ENCODE measurements at regions not wholly inside any gene's neighbourhood (a gene's known extent, or its start where the extent isn't known, plus 50 kb on each side); places are given as distances from the start of the nearest gene placed in this dataset.

DNA sequence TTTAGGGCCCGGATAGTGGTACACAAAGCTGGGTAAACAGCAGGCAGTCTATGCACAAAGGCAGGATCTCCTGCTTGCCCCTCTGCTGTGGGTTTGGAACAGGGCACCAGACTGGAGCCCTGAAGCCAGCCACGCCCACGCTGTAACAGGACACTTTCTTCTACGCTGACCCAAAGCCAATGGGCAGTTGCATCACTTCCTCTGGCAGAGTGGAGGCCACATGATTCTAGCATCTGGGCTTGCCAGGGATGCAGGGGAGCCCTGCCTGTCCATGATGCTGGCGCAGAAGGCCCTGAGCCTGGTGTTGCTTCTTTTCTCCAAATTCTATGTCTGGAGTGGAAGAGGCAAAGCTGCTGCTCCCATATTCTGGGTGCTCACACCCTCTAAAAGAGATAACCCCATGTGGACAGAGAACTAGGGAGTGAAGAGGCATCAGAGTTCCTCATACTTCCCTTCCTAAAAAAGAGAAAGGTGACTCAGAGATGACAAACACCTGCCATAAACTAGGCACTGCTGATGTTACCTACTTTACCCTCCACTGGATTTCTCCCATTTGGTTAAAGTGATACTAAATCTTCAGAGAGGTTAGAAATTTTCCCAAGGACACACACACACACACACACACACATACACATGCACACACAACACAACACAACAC is 260.3 kb upstream of the KLF4 start:
- H4K20me1 ChIP-seq (ENCODE audit: insufficient read depth, low read length), result no peaks in the 10 kb centered on the region
- H3K9me3 Mint-ChIP-seq (ENCODE audit: unreplicated experiment), result no peaks in the 10 kb centered on the region
- TF ChIP-seq, protein P1, sequence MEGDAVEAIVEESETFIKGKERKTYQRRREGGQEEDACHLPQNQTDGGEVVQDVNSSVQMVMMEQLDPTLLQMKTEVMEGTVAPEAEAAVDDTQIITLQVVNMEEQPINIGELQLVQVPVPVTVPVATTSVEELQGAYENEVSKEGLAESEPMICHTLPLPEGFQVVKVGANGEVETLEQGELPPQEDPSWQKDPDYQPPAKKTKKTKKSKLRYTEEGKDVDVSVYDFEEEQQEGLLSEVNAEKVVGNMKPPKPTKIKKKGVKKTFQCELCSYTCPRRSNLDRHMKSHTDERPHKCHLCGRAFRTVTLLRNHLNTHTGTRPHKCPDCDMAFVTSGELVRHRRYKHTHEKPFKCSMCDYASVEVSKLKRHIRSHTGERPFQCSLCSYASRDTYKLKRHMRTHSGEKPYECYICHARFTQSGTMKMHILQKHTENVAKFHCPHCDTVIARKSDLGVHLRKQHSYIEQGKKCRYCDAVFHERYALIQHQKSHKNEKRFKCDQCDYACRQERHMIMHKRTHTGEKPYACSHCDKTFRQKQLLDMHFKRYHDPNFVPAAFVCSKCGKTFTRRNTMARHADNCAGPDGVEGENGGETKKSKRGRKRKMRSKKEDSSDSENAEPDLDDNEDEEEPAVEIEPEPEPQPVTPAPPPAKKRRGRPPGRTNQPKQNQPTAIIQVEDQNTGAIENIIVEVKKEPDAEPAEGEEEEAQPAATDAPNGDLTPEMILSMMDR (IDR thresholded peaks at IDR 0.05; ENCODE audit: insufficient read depth, low read depth, low read length), result no peak
- no peak for TF ChIP-seq EZH2 (IDR thresholded peaks at IDR 0.05; ENCODE audit: insufficient read depth, low read length)
- H3K4me2 ChIP-seq (ENCODE audit: low read length), result peak overlapping the region; percentile 71
- peak overlapping the region; percentile 76 for H3K27ac ChIP-seq (ENCODE audit: low read depth, low read length)
- H3K4me3 Mint-ChIP-seq (ENCODE audit: unreplicated experiment), result no peak overlapping the region
- H3K4me1 ChIP-seq (ENCODE audit: insufficient read depth, low read length), result peaks cover 29% of the 10 kb centered on the region
- DNase-seq (ENCODE audit: low read depth) (peak; percentile 93), FAIRE-seq (peak; percentile 75)
- peak overlapping the region; percentile 87 for H3K27ac Mint-ChIP-seq (ENCODE audit: unreplicated experiment)
- H3K9ac ChIP-seq (ENCODE audit: low read length), result peak overlapping the region; percentile 59
- H3K27me3 ChIP-seq (ENCODE audit: insufficient read depth, low read length), result no peaks in the 10 kb centered on the region
- no peaks in the 10 kb centered on the region for H3K79me2 ChIP-seq (ENCODE audit: insufficient read depth, low read length)
- peak overlapping the region; percentile 16 for H2AFZ ChIP-seq (ENCODE audit: low read depth, low read length)
- no peaks in the 10 kb centered on the region for H3K36me3 ChIP-seq (ENCODE audit: insufficient read depth, low read length)
- peaks cover 30% of the 10 kb centered on the region for H3K4me1 Mint-ChIP-seq (ENCODE audit: low read depth, unreplicated experiment)
- peaks cover 2% of the 10 kb centered on the region for H3K27me3 Mint-ChIP-seq (ENCODE audit: low read depth, unreplicated experiment)
- no peaks in the 10 kb centered on the region for H3K36me3 Mint-ChIP-seq (ENCODE audit: low read depth, unreplicated experiment)
- no peak overlapping the region for H3K4me3 ChIP-seq (ENCODE audit: insufficient read depth, low read depth, low read length)
- H3K9me3 ChIP-seq (ENCODE audit: insufficient read depth, low read depth, low read length), result no peaks in the 10 kb centered on the region

- Mint-ChIP-seq H3K4me3 (ENCODE audit: unreplicated experiment) (no peak overlapping the region), H3K36me3 (ENCODE audit: low read depth, unreplicated experiment) (no peaks in the 10 kb centered on the region), H3K4me1 (ENCODE audit: low read depth, unreplicated experiment) (peaks cover 6% of the 10 kb centered on the region), H3K27ac (ENCODE audit: unreplicated experiment) (no peak overlapping the region), H3K9me3 (ENCODE audit: unreplicated experiment) (no peaks in the 10 kb centered on the region), H3K27me3 (ENCODE audit: low read depth, unreplicated experiment) (peaks cover 21% of the 10 kb centered on the region)
- no peaks in the 10 kb centered on the region for H3K27me3 ChIP-seq (ENCODE audit: insufficient read depth, low read length)
- no peaks in the 10 kb centered on the region for H3K36me3 ChIP-seq (ENCODE audit: insufficient read depth, low read length)
- peaks cover 6% of the 10 kb centered on the region for H3K4me1 ChIP-seq (ENCODE audit: insufficient read depth, low read length)
- no peaks in the 10 kb centered on the region for H3K9me3 ChIP-seq (ENCODE audit: insufficient read depth, low read depth, low read length)
- no peaks in the 10 kb centered on the region for H4K20me1 ChIP-seq (ENCODE audit: insufficient read depth, low read length)
- no peak overlapping the region for H3K4me2 ChIP-seq (ENCODE audit: low read length)
- no peaks in the 10 kb centered on the region for H3K79me2 ChIP-seq (ENCODE audit: insufficient read depth, low read length)
- H3K27ac ChIP-seq (ENCODE audit: low read depth, low read length), result no peak overlapping the region
- TF ChIP-seq, protein P1 (IDR thresholded peaks at IDR 0.05; ENCODE audit: insufficient read depth, low read depth, low read length), result no peak
- no peak for TF ChIP-seq EZH2 (IDR thresholded peaks at IDR 0.05; ENCODE audit: insufficient read depth, low read length)
- H3K9ac ChIP-seq (ENCODE audit: low read length), result no peak overlapping the region
- H3K4me3 ChIP-seq (ENCODE audit: insufficient read depth, low read depth, low read length), result no peak overlapping the region
- FAIRE-seq (no peak), DNase-seq (ENCODE audit: low read depth) (no peak)
- H2AFZ ChIP-seq (ENCODE audit: low read depth, low read length), result no peak overlapping the region
These were observed 255.3 kb upstream of the KLF4 start for GRCh38 chr9:107744873-107745272.

Data from astrocyte (in vitro differentiated cells and primary cell).